Stimulated activated CD4-positive, alpha-beta T cell treated with anti-CD3 and anti-CD28 coated beads, TNF-alpha, amount 100 ng/mL, for 4 hours (primary cell): ENCODE measurements at regions not wholly inside any gene's neighbourhood (a gene's known extent, or its start where the extent isn't known, plus 50 kb on each side); places are given as distances from the start of the nearest gene placed in this dataset.

Experiments
- DNase-seq, 3 experiments: peaks; one replicate each; pipeline ENCODE4 v3.0.0-alpha.2; 2020; ENCODE audit warnings: low read depth in 3 of 3

DNA sequence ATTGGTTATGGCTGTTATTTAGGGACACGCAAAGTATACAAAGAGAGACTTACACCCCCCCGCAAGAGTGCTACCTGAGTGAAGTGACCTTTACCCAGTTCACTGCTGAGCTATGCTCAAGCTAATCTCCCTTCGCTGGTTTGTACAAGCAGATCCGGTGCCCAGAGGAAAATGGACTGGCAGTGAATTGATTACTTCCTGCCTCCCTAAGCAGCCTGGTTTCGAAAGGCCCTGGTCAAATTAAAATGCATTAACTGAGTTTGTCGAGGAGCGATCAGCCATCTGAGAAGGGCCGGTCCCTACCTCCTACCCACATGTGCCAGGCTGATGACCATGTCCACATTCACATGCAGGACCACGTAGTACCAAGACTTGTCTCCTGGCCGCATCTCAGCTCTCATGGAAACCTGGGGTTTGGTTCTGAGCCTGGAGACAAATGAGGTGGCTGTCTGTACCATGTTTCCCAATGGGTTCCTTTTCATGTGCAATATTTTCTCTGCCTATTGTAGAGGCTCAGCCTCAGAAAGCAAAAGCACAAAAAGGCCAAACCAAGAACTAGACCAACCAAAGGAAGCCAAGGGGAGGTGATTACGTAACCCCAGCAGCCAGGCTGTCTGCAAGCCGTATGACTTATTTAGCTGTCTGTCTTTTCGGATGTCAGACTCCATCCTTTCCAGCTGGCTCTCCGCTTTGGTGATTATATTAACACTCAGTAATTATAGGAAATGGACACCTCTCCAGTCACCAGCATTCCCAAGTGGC, 284.7 kb upstream of the PWP1 start:
- no peak for DNase-seq

DNA sequence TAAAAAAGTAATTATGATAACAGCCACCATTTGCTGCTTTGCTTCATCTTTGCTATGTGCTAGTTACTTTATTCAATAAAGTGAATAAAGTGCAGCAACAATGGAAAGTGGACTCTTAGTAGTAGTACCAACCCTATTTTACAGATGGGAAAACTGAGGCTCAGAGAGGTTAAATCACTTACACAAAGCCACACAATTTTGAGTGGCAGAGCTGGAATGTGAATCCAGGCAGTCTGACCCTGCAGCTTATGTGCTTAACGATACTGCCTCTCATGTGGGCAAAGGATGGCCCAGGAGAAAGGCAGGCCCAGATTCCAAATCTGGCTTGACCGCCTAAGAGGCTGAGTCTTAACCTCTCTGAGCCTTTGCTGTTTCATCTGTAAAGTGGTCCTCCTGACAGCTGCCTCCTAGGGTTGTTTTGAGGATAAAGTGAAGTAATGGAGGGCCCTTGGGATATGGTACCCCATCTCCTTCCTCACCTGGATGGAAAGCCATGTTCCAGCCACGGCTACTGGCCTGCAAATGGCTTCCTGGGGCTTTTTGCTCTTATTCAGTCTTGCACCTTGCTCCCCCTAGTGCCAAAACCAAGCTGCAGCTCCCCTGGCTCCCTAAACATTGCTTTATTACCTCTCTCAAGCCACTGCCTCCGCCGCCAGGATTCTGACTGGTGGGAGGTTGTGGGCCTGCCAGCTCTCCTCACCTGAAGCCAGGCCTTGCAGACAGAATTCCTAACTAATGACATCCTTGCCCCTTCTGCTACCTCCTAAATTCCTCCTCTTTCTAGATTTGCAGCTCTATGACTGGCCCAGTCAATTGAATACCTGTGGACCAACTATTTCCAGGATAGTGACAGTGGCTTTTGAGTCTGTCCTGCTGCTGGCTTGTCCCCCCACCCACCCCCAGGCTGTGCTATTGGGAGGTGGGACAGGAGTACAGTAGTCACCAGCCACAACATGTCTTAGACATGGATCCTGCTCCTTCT, 283.3 kb upstream of the PWP1 start:
- peak; percentile 34 to 41 (median 40) for DNase-seq

DNA sequence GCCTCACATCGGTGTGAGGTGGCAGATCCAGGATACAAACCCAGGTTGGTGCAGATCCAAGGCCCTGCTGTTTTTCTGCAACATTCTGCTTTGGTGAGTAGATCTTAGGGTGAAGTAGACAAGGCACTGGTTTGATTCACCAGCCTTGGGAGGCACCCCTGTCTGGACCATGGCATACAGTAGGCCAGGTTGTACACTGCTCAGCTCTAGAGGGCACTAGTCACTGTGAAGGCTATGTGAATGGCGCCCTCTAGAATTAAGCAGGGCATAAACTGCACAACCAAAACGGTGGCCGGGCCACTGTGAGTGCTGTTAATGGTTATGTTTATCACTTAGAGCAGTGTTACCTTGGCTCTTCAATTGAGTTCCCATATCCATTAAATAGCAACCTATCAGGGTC, 280.6 kb upstream of the PWP1 start:
- DNase-seq: no peak

DNA sequence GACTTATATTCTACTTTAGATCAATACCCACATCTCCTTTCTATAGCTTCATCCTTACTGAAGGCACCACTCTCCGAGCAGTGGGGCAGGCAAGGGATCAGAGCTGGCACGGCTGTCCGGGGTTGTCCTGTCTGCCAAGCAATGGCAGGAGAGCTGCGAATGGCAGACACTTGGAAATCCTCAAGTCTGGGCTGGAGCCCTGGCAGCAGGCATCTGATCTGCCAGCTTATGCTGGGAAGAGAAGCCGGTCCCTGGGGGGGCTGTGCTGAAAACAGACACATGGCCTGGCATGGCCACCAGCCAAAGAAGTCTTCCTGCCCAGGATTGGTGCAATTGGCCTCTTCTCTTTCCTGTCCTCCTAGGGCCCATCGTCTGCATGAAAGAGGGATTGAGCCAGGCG, 280.2 kb upstream of the PWP1 start:
- DNase-seq: no peak

DNA sequence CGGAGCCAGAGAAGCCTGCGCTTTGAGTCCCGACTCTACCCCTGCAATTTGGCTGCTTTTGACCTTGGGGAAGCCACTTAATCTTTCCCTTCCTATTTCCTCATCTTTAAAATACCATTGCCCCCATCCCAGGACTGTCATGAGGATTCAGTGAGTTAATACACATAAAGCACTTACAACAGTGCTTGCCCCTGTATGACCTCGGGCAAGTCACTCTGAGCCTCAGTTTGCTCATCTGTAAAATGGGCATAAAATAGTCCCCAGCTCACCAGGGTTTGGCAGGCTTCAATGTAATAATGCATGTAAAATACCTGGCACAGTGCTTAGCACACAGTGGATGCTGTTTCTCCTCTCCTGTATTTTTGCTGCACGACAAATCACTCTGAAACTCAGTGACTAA, 278.7 kb upstream of the PWP1 start:
- no peak for DNase-seq

DNA sequence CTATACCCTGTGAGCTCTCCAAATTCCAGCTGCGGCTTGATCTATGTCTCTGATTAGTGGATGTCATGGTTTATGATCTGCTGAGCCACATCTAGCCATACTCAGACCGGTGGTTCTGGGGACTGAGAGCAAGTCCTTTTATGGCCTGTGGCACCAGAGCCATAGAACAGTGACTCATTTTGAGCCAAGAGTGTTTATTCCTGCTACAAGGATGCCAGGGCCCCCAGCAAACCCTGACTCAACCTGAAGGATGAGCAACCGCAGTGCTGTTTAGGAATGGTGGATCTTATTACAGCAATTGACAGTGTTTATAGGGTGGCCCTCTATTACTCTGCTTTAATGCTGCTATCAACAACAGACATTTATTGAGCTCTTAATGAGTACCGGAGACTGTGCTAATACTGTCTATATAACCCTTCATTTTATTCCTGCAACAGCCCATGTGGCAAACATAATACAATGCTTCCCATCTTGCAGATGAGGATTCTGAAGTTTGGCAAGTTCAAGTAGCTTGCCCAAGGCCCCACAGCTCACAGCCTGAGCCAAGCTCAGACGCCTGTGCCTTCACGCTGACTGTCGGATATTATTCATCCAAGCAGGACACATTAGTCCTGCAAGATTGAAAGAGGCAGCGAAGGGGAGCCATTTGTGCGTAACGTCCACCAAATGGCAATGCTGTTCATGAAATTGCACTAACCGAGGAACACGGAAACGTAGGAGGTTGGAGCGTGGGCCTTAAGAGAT, 273.6 kb upstream of the PWP1 start:
- no peak for DNase-seq

DNA sequence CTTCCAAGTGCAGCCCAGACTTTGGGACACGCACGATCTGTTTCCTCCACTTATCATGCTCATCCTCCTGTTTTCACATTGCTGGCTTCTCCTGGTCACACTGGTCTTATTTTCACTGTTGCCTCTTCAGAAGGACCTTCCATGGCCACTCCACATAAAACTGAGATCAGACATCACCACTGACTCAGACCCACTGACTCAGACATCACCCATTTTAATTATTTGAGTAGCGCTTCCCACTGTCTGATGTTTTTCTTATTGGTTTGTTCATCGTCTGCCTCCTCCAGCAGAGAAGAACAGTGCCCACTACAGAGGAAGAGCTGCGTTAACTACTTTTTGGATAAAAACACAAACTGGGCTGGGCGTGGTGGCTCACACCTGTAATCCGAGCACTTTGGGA, 270.5 kb upstream of the PWP1 start:
- DNase-seq: no peak

DNA sequence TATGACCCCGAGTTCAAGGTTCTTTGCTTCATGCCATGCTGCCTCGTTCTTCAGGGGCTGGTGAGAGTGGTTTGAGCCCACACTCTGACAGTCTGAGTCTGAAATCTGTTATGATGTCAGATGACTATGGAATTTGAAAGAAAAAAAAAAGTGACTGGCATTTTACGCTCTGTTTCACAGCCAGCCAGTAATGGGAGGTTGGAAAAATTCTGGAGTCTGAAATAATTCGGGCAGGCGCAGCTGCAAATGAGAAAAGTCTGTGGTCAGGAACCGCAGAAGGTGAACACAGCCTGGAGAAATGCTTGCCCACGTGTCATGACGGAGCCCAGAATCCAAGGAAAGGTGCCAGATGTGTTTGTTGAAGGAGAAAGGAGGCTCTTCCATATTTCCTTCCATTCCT, 269.8 kb upstream of the PWP1 start:
- DNase-seq: no peak

DNA sequence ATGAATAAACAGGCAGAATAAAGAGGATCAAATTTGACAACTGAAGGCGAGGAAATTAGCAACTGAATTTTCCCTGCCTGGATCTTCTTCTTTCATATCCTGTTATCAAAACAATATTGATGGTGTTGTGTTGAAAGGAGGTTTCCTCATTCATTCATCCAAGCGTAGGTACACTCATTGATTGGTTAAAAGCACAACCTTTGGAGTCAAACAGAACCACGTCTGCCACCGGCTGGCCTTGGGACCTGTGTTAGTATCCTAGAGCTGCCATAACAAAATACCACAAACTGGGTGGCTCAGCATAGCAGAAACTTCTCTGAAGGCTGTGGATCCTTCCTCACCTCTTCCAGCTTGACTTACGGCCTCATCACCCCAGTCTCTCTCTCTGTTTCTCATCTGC, 268.6 kb upstream of the PWP1 start:
- no peak for DNase-seq

DNA sequence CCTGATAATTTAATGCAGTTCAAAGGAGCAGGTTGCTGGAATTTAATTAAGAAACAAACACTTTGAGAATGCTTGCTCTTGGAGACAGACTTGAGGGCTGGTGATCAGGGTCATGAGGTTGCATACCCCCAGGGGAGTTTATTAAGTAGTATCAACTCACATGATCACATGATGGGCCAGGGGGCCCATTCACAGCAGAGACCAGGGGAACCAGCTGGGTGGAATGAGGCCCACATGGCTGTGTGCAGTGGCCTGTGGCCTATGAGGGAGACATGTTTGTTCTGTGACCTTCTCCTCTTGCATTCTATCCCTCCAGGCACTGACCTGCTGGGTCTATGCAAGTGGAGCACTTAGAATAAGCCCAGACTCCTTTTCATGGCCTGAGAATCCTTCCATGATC, 266.6 kb upstream of the PWP1 start:
- no peak for DNase-seq

DNA sequence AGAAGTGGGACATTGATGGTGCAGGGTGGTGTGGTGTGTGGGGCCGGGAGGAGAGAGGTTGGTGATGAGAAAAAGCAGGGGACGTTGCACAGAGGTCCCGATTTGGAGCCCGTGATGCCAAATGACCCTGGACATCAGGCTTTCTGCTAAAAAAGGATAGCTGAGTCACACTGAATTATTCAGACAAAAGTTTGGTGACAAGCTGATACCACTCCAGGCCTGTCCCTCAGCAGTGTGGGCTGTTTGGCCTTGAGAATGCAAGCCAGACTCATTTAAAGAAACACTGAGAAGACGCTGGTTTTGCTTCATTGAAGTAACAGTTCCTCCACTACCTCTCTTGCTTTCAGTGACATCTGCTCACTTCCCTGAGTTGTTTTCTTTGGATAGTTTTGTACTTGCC, 262.1 kb upstream of the PWP1 start:
- no peak for DNase-seq

DNA sequence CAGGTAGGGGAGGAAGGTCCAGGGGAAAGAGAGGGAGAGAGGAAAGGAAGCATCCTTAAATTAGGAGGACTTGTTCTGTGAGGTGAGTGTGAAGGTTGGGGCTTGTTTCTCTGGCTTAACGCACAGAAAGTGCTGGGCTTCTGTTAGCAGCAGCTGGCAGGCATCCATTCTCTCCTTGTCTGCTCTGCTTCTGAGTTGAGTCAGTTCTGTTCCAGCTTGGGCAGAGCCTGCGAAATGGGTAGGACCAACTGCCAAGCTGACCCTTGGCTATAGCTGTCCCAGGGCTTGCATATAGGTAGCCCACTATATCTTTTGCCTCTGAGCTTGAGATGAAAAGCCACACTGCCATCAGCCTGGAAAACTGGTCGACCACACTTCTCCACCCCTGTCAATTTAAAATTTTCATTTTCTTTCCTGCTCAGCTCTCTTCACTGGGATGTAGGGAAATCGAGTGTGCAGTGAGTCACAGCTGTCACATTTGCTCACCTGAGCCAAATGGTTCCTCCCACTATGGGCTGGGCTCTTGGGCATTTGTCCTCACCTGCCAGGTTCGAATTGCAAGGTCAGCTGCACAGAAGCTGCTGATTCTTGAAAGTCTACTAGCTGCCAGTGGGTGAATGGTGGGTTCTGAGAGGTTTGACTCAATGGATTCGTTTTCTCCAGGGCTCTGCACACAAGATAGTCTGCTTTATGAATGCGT, 256.4 kb upstream of the PWP1 start:
- DNase-seq: no peak

DNA sequence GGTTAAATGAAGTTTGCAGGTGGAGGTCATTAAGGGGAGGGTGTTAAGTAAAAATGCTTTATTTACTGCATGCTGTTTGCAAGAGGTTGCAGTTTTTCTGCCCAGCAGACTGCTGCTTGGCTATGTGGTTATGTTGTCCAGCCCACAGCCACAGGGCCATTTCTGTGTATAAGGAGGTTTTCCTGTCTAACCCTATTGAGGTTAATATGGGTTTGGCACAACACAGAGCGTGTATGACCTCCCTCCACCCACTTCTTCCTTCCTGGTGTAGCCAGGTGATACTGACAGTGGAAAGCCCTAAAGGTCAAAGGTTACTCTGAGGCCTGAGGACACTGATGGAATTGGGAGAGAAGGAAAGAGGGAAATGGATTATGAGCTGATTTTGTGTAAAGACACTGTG, 253.7 kb upstream of the PWP1 start:
- no peak for DNase-seq

DNA sequence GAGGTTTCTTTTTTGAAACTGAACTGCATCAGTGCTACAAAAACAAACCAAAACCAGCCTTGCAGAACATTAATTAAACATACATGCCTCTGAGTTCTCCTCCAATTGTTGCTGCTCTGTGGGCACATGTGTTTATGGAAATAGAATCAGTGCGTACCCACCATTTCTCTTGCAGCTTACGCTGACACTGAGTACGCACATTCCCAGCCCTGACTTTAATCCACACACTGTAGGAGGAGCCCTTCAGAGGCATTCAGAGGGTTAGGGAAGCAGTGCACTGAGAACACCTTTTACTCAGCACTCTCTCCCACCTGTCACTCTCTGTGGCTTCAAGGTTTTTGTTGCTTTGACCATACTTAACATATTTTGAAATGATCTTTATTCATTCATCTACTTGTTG, 250.5 kb upstream of the PWP1 start:
- DNase-seq: no peak

DNA sequence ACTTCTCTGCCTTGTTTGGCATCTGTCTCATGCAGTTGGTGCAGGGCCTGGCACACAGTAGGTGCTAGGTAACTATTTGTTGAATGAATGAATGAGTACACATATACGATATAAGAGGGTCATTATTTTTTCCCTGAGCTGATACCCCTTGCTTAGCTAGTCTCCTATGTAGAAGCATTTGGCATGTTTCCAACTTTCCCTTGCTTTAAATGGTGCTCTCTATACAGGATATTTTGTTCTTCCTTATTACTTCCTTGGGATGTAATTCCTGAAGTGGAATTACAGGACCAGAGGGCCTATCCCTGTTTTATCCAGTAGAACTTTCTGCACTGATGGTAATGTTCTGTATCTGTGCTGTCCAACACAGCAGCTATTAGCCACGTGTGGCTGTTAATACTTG, 250.1 kb upstream of the PWP1 start:
- DNase-seq: no peak

DNA sequence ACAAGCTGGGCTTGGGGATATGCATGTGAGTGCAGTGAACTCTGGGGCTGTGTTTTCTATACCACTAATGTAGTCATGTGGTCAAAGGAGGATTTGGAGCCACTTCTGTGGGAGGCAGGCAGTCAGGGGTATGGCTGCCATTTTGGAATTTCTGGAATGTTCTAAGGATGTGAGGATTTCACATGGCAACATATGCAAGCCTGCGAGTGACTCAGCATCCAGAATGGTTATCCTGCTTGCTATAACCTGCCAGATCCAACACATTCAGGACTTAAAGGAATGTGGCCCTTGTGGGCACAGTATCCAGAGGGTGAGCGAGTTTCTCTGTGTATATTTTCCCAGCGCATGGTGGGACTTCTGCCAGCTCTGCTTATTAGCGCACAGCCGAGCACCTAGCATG, 249.2 kb upstream of the PWP1 start:
- DNase-seq: no peak

DNA sequence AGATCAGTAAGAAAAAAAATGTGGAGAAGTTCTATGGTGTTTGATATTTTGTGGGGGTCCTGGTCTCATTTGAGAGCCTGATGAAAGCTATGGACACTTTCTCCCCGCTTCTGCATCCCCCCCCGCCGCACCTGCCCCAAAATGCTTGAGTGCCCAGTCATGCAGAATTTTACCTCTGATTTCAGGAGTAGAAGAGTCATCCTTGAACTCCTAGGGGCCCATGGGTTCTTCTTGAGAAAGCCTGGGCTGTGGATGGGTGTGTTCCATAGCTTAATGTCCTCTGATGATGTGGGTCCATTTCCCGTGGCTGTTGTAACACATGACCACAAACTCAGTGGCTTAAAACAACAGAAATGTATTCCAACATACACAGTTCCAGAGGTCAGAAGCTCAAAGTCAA, 248.8 kb upstream of the PWP1 start:
- no peak for DNase-seq

DNA sequence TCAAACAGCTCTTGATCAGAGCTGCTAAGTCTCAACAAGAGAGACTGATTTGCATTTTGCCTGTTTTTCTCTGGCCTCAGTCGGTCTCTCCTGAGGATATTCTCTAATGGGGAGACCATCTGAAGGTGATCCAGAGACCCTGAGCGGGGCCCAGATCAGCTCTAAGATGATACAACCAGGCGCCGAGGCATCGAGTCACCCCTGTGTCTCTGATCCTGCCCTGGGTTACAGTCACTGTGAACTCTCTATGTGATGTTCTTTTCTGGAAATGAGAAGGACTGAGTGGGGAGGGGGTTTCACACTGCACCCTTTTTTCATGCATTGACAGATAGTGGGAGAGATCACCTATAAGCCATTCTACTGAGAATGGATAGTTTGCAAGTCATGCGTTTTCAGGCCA, 247.6 kb upstream of the PWP1 start:
- no peak for DNase-seq

DNA sequence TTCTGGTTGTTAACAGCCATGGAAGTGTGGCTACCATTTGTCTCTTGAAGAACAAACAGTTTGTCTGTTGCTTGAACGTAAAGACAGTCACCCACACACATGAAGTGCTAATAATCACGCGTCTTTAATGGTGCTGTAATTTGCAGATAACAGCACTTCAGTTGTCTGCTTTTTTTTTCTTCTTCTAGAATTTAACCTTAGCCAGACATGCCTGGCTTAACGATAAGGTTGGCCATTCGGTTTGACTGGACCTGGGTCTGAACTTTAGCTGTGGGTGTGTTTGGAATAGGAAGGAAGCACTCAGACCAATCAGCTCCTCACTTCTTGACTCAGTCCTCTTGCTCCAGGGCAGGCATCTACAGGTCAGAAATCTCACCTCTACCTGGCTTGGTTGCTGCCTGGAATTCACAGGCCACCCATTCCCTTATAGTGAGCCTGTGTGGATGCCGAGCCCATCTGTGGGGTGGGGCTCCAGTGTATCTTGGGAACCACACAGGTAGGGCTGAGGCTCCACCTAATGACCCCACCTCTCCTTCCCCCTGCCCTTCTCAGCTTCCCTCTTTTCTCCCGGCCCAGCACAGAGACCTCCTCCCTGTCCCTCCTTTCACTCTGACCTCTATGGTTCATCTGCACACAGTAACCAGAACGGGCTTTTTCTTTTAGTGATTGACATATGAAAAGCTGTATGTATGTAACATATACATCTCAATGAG, 246.4 kb upstream of the PWP1 start:
- no peak for DNase-seq

DNA sequence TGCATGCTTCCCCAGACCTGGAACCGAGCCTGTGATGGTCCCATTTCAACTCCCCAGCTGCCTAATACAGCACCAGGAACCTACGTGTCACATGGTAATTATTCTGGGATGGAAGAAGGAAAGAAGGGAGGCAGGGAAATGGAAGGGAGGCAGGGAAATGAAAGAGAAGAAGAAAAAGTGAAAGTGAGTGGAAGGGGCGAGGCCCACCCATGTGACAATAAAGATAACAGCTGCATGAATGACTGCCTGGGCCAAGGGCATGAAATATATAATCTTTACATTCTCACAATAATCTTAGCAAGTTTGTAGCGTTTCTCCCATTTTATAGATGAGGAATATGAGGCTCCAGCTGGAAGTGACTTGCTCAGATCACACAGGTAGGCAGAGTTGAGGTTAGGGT, 245.0 kb upstream of the PWP1 start:
- DNase-seq: no peak

DNA sequence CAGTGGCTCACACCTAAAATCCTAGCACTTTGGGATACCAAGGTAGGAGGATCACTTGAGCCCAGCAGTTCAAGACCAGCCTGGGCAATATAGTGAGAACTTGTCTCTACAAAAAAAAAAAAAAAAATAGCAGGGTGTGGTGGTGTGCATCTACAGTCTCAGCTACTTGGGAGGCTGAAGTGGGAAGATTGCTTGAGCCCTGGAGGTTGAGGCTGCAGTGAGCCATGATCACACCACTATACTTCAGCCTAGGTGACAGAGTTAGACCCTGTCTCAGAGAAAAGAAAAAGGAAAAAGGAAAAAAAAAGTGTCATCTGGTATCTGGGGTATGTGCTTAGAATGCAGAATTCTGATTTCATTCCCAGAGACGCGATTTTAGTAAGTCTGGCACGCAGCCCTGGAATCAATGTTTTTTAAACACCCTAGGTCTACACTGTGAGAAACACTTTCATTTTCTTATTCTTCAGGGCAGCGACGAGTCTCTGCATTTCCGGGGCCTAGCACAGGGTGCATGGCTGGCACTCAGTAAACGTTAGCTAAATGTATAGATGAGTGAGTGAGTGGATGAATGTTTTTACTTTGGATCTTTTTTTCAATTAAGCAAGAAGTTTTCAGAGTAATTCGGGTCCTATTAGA, 243.8 kb upstream of the PWP1 start:
- DNase-seq: no peak
